Left lung (tissue), 4 donors: ENCODE measurements at regions not wholly inside any gene's neighbourhood (a gene's known extent, or its start where the extent isn't known, plus 50 kb on each side); places are given as distances from the start of the nearest gene placed in this dataset.

Experiments used
- ATAC-seq: fragments of 200-7000 bp; cut with Tn5 transposase; one replicate; pipeline ENCODE4 v1.9.1; 2020; ENCODE audit warnings: moderate library complexity
- DNase-seq, 4 donors: peaks; one replicate each; pipeline ENCODE4 v3.0.0-alpha.2; 2013 to 2020
- H3K27ac ChIP-seq, 2 donors: fragments of 200-600 bp; sonication (generic) in 1 of 2; one replicate each; pipeline versions ENCODE4 v1.5.0 to v1.8.0; 2020 to 2021
- H3K27me3 ChIP-seq, 2 donors: fragments of 200-600 bp; sonication (generic) in 1 of 2; one replicate each; pipeline versions ENCODE4 v1.5.0 to v1.8.0; 2020 to 2021
- H3K36me3 ChIP-seq, 2 donors: fragments of 200-600 bp; sonication (generic) in 1 of 2; one replicate each; pipeline versions ENCODE4 v1.5.0 to v1.8.0; 2020 to 2021
- H3K4me1 ChIP-seq, 2 donors: fragments of 200-600 bp; one replicate each; pipeline ENCODE4 v1.8.0; 2021
- H3K4me3 ChIP-seq, 2 donors: fragments of 200-600 bp; sonication (generic) in 1 of 2; one replicate each; pipeline versions ENCODE4 v1.5.0 to v1.8.0; 2020 to 2021; ENCODE audit warnings: mild to moderate bottlenecking in 1 of 2
- H3K9me3 ChIP-seq, 2 donors: fragments of 200-600 bp; sonication (generic) in 1 of 2; one replicate each; pipeline versions ENCODE4 v1.5.0 to v1.8.0; 2020 to 2021
- intact Hi-C, 2 donors: fragments of 100-400 bp; cut with DNase I; formaldehyde crosslinking; loops; one replicate each; pipeline versions ENCODE4 v1.11.2 to v1.14.2; 2022
- TF ChIP-seq, protein P1 (sequence below), 2 donors: fragments of 200-600 bp; sonication (generic) in 1 of 2; IDR thresholded peaks; one replicate each; pipeline versions ENCODE4 v1.5.0 to v1.8.0; 2021; ENCODE audit warnings: antibody characterized with exemption in 2 of 2
- donor health status: DM: no; HTN: yes; CAD: no.
- donor health status: DM: no; HTN: no; CAD: no.

DNA sequence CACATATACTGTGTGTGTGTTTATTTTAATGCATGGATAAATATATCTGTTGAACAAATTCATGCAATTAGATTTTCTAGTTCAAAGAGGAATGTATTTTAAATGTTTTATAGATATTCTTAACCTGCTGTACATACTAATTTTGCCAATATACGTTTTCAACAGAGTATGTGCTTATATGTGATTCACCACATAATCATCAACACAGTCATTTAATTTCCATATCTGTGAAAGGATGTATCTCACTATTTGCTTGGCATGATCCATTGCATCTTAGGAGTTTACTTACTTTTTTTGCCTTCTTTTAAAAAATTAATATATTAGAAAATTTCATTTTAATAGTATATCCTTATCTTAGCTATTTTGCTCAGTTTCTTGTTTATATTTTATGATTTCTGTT lies 902.3 kb upstream of the CITED2 start:
- no peaks in the 10 kb centered on the region for H3K4me1 ChIP-seq
- DNase-seq (no peak), ATAC-seq (no peak)
- TF ChIP-seq, protein P1, sequence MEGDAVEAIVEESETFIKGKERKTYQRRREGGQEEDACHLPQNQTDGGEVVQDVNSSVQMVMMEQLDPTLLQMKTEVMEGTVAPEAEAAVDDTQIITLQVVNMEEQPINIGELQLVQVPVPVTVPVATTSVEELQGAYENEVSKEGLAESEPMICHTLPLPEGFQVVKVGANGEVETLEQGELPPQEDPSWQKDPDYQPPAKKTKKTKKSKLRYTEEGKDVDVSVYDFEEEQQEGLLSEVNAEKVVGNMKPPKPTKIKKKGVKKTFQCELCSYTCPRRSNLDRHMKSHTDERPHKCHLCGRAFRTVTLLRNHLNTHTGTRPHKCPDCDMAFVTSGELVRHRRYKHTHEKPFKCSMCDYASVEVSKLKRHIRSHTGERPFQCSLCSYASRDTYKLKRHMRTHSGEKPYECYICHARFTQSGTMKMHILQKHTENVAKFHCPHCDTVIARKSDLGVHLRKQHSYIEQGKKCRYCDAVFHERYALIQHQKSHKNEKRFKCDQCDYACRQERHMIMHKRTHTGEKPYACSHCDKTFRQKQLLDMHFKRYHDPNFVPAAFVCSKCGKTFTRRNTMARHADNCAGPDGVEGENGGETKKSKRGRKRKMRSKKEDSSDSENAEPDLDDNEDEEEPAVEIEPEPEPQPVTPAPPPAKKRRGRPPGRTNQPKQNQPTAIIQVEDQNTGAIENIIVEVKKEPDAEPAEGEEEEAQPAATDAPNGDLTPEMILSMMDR (IDR thresholded peaks at IDR 0.05) = no peak
- H3K27me3 ChIP-seq = no peaks in the 10 kb centered on the region
- H3K9me3 ChIP-seq = no peaks in the 10 kb centered on the region
- intact Hi-C loops = no loop called here
- no peak overlapping the region for H3K4me3 ChIP-seq
- H3K36me3 ChIP-seq = no peaks in the 10 kb centered on the region
- H3K27ac ChIP-seq = no peak overlapping the region

DNA sequence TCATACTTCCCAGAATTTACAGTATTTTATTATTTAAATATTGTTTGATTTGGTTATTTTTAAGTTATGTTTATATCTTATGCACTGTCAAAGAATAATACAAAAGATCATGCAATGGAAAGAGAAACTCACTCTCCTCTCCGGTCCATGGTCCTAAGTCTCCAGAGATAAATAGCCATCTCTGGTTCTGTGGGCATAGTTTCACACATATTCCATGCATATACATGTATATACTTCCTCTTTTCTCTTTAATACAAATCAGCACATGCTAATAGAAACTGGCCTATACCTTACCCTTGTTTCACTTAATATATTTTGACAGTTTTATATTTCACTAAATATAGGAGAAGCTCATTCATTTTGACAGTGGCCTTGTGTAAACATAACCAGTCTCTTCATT lies 901.7 kb upstream of the CITED2 start:
- no peaks in the 10 kb centered on the region for H3K4me1 ChIP-seq
- TF ChIP-seq, protein P1 (IDR thresholded peaks at IDR 0.05) = no peak
- H3K27me3 ChIP-seq = no peaks in the 10 kb centered on the region
- DNase-seq (no peak), ATAC-seq (no peak)
- H3K4me3 ChIP-seq = no peak overlapping the region
- intact Hi-C loops = no loop called here
- no peaks in the 10 kb centered on the region for H3K36me3 ChIP-seq
- no peak overlapping the region for H3K27ac ChIP-seq
- H3K9me3 ChIP-seq = no peaks in the 10 kb centered on the region

DNA sequence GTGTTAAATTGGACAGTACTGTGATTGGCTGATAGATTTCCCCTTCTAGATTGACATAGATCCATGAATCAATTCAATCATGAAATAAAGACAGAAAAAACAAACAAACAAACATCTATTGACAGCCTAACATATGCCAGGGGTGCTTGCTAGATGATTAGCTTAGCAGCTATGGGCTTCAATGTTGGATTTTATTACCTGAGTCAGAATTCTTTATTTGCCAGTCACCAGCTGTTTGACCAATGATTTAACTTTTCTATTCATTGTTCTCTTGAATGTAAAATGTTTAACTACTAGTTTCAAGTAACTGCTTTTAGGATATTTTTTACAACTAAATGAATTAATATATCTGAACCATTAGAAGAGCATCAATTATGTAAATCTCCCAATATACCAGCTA lies 901.3 kb upstream of the CITED2 start:
- TF ChIP-seq, protein P1 (IDR thresholded peaks at IDR 0.05) = no peak
- H3K4me3 ChIP-seq = no peak overlapping the region
- intact Hi-C loops = no loop called here

DNA sequence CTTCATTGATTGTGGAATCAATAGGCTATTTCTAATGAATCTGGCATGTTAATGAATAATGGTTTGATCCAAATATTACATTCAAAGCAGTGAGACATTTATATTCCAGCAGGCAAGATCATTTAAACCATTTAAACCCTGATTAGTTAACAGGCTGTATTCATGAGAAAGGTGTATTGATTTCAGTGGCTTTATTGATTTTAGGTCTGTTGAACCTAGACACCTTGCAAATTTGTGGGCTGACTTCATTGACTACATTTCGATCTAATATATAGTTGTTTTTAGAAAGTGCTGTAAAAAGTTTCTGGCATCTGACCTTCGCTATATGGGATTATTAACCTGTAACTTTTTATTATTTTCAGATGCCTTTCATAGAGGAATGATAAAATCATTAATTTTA lies 900.1 kb upstream of the CITED2 start:
- intact Hi-C loops = no loop called here
- H3K9me3 ChIP-seq = no peaks in the 10 kb centered on the region
- no peaks in the 10 kb centered on the region for H3K36me3 ChIP-seq
- ATAC-seq = no peak
- TF ChIP-seq, protein P1 (IDR thresholded peaks at IDR 0.05) = no peak
- H3K27ac ChIP-seq = no peak overlapping the region
- H3K4me3 ChIP-seq = no peak overlapping the region
- no peak for DNase-seq
- no peaks in the 10 kb centered on the region for H3K4me1 ChIP-seq
- no peaks in the 10 kb centered on the region for H3K27me3 ChIP-seq

More for the DNA sequence above, 901.3 kb upstream of the CITED2 start:
- ATAC-seq (no peak), DNase-seq (no peak)
- Histone ChIP-seq H3K9me3 (no peaks in the 10 kb centered on the region), H3K27ac (no peak overlapping the region), H3K27me3 (no peaks in the 10 kb centered on the region), H3K36me3 (no peaks in the 10 kb centered on the region), H3K4me1 (no peaks in the 10 kb centered on the region)

DNA sequence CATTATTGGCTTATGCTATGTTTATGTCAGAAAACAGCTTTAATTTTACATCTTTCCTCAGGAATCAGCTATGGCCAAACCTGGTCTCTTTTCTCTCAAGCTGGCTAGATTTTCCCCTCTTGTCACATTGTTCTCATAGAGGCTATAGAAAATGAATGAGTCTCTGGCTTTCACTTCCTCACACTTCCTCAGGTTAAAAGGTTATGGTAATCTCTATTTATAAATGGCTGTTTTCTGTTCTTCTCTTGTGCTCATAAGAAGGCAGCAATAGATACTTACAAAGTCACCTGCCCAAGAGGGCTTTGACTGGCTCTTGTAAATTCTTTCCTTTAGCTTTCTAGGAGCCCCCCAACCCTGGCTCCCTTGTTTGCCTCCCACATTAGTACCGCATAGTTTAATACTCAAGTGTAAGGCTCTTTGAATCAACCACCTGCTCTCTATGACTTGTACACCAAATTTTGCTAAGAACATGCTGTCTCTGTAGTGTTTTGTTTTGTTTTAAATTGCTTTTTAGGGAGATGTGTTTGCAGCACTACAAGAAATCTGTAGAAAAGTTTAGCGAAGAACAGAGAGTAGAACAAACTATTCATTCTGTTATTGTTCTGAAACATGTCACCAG lies 897.4 kb upstream of the CITED2 start:
- TF ChIP-seq, protein P1 (IDR thresholded peaks at IDR 0.05) = no peak
- Histone ChIP-seq H3K4me3 (no peak overlapping the region), H3K4me1 (no peaks in the 10 kb centered on the region), H3K9me3 (peaks cover 0 to 3% of the 10 kb centered on the region in 2 donors), H3K36me3 (no peaks in the 10 kb centered on the region), H3K27me3 (no peaks in the 10 kb centered on the region), H3K27ac (no peak overlapping the region)
- DNase-seq (peak in 1 of 4 donors; percentile 2), ATAC-seq (no peak)
- intact Hi-C loops = no loop called here
